ENCODE measurements at regions not wholly inside any gene's neighbourhood (a gene's known extent, or its start where the extent isn't known, plus 50 kb on each side); places are given as distances from the start of the nearest gene placed in this dataset.

GRCh38 chrX:15050395-15050794, 177.2 kb downstream of the MOSPD2 start:
- ChIA-PET POLR2A (no interaction called here), CTCF (interaction anchor here (0.7 kb wide), 1 partner anchor 133 kb away, joined by 3 read pairs; no protein-coding TSS in a partner anchor)
- TF ChIP-seq, protein P1, sequence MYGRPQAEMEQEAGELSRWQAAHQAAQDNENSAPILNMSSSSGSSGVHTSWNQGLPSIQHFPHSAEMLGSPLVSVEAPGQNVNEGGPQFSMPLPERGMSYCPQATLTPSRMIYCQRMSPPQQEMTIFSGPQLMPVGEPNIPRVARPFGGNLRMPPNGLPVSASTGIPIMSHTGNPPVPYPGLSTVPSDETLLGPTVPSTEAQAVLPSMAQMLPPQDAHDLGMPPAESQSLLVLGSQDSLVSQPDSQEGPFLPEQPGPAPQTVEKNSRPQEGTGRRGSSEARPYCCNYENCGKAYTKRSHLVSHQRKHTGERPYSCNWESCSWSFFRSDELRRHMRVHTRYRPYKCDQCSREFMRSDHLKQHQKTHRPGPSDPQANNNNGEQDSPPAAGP (tag by site-specific recombination; IDR thresholded peaks at IDR 0.05): no peak
- TF ChIP-seq PRDM2 (tag by site-specific recombination; IDR thresholded peaks at IDR 0.05; ENCODE audit: borderline replicate concordance) (no peak), ZNF132 (tag by site-specific recombination; IDR thresholded peaks at IDR 0.05; ENCODE audit: borderline replicate concordance) (no peak), ZNF707 (tag by site-specific recombination; IDR thresholded peaks at IDR 0.05) (no peak), ZNF335 (tag by site-specific recombination; conservative IDR thresholded peaks at IDR 0.05) (no peak), ZNF580 (tag by site-specific recombination; IDR thresholded peaks at IDR 0.05) (no peak), ZNF544 (tag by site-specific recombination; IDR thresholded peaks at IDR 0.05) (no peak)
- no peaks in the 10 kb centered on the region for H3K36me3 ChIP-seq (ENCODE audit: control insufficient read depth in 2 of 2, insufficient read depth in 1 of 2, low read length in 2 of 2)
- H3K4me3 ChIP-seq (ENCODE audit: low read depth, low read length): no peak overlapping the region
- H3K9me3 ChIP-seq (ENCODE audit: control insufficient read depth, insufficient read depth, low read depth, low read length): peaks cover 2% of the 10 kb centered on the region
- H3K4me1 ChIP-seq (ENCODE audit: control insufficient read depth, insufficient read depth, low read length): no peaks in the 10 kb centered on the region
- H3K27ac ChIP-seq (ENCODE audit: extremely low read depth, low read depth, low read length): no peak overlapping the region

- ChIA-PET POLR2A (no interaction called here), CTCF (no interaction called here)
- Histone ChIP-seq H3K4me1 (ENCODE audit: control insufficient read depth, insufficient read depth, low read length) (no peaks in the 10 kb centered on the region), H3K4me3 (ENCODE audit: low read depth, low read length) (no peak overlapping the region), H3K9me3 (ENCODE audit: control insufficient read depth, insufficient read depth, low read depth, low read length) (no peaks in the 10 kb centered on the region), H3K36me3 (ENCODE audit: control insufficient read depth in 2 of 2, insufficient read depth in 1 of 2, low read length in 2 of 2) (no peaks in the 10 kb centered on the region), H3K27ac (ENCODE audit: extremely low read depth, low read depth, low read length) (no peak overlapping the region)
- TF ChIP-seq ZNF768 (tag by site-specific recombination; IDR thresholded peaks at IDR 0.05) (no peak), ZNF704 (tag by site-specific recombination; IDR thresholded peaks at IDR 0.05) (no peak), ZNF513 (tag by site-specific recombination; IDR thresholded peaks at IDR 0.05) (no peak)
Observed at GRCh38 chrX:15043538-15043937, 170.3 kb downstream of the MOSPD2 start.

DNA sequence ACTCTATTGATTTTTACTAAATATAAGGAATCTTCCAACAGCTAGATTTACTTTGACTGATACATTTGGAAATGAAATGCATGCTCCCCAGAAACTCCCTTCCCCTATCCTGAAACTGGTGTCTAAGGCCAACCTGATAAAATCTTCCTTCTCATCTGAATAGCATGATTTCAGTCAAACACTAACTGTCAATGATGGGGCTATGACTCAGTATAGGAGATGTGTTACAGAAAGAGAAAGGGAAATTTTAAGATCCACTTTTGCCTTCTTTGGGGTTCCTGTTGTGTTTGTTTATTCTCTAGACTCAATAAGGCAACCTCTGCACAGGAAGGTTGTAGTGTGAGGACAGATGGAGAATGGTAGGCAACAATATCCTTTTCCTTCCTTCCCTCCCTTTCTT, 160.7 kb downstream of the MOSPD2 start:
- H3K4me1 ChIP-seq (ENCODE audit: control insufficient read depth, insufficient read depth, low read length): no peaks in the 10 kb centered on the region
- ChIA-PET CTCF (interaction anchor here (0.6 kb wide), 1 partner anchor 1423 kb away, joined by 3 read pairs; no protein-coding TSS in a partner anchor), POLR2A (no interaction called here)
- no peak for TF ChIP-seq REST (tag by site-specific recombination; IDR thresholded peaks at IDR 0.05)
- TF ChIP-seq ZNF692 (tag by site-specific recombination; IDR thresholded peaks at IDR 0.05): no peak
- TF ChIP-seq, protein P2, sequence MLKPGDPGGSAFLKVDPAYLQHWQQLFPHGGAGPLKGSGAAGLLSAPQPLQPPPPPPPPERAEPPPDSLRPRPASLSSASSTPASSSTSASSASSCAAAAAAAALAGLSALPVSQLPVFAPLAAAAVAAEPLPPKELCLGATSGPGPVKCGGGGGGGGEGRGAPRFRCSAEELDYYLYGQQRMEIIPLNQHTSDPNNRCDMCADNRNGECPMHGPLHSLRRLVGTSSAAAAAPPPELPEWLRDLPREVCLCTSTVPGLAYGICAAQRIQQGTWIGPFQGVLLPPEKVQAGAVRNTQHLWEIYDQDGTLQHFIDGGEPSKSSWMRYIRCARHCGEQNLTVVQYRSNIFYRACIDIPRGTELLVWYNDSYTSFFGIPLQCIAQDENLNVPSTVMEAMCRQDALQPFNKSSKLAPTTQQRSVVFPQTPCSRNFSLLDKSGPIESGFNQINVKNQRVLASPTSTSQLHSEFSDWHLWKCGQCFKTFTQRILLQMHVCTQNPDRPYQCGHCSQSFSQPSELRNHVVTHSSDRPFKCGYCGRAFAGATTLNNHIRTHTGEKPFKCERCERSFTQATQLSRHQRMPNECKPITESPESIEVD (tag by site-specific recombination; IDR thresholded peaks at IDR 0.05): no peak
- no peaks in the 10 kb centered on the region for H3K9me3 ChIP-seq (ENCODE audit: control insufficient read depth, insufficient read depth, low read depth, low read length)
- H3K27ac ChIP-seq (ENCODE audit: extremely low read depth, low read depth, low read length): no peak overlapping the region
- H3K36me3 ChIP-seq (ENCODE audit: control insufficient read depth in 2 of 2, insufficient read depth in 1 of 2, low read length in 2 of 2): no peaks in the 10 kb centered on the region
- no peak overlapping the region for H3K4me3 ChIP-seq (ENCODE audit: low read depth, low read length)

Measured in HEK293 (cell line).